ENCODE measurements at regions not wholly inside any gene's neighbourhood (a gene's known extent, or its start where the extent isn't known, plus 50 kb on each side); places are given as distances from the start of the nearest gene placed in this dataset.

- TF ChIP-seq CTCF (IDR thresholded peaks at IDR 0.05; ENCODE audit: low read depth, low read length) = no peak
- TF ChIP-seq POLR2A (IDR thresholded peaks at IDR 0.05; ENCODE audit: extremely low read depth, insufficient read length) = no peak
- TF ChIP-seq MAX (IDR thresholded peaks at IDR 0.05; ENCODE audit: low read depth, low read length) = no peak
Observed at GRCh38 chr2:222025881-222026271, 272.9 kb downstream of the PAX3 start.
